GM03348 (cell line): ENCODE measurements at regions not wholly inside any gene's neighbourhood (a gene's known extent, or its start where the extent isn't known, plus 50 kb on each side); places are given as distances from the start of the nearest gene placed in this dataset.
"Not testable (repeated sequence)": the region's sequence is repeated elsewhere in the genome, so short reads cannot be mapped to it uniquely, and the experiment has no call there.

Experiments used
- DNase-seq: peaks from one replicate; pipeline ENCODE4 v3.0.0; 2012; ENCODE audit warnings: low spot score

GRCh38 chr11:37141707-37142106 lies 543.7 kb upstream of the RAG2 start:
- DNase-seq: no peak

- not testable (repeated sequence) for DNase-seq
Observed at GRCh38 chr11:37135606-37136005, 537.6 kb upstream of the RAG2 start.

- DNase-seq: no peak
Observed at GRCh38 chr11:37134637-37135036, 536.6 kb upstream of the RAG2 start.

GRCh38 chr11:37124384-37124783 lies 526.3 kb upstream of the RAG2 start:
- DNase-seq: no peak

GRCh38 chr11:37115963-37116362 lies 517.9 kb upstream of the RAG2 start:
- DNase-seq: no peak

GRCh38 chr11:37110385-37110784 lies 512.3 kb upstream of the RAG2 start:
- no peak for DNase-seq

GRCh38 chr11:37109286-37109585 lies 511.2 kb upstream of the RAG2 start:
- no peak for DNase-seq

GRCh38 chr11:37108436-37109285 lies 510.6 kb upstream of the RAG2 start:
- DNase-seq: no peak

GRCh38 chr11:37107831-37108230 lies 509.8 kb upstream of the RAG2 start:
- no peak for DNase-seq

GRCh38 chr11:37107415-37107814 lies 509.4 kb upstream of the RAG2 start:
- DNase-seq: no peak

GRCh38 chr11:37105427-37105826 lies 507.4 kb upstream of the RAG2 start:
- no peak for DNase-seq

- no peak for DNase-seq
Observed at GRCh38 chr11:37104380-37104779, 506.3 kb upstream of the RAG2 start.

GRCh38 chr11:37100008-37100407 lies 502.0 kb upstream of the RAG2 start:
- no peak for DNase-seq

GRCh38 chr11:37092487-37092886 lies 494.5 kb upstream of the RAG2 start:
- no peak for DNase-seq

- no peak for DNase-seq
Observed at GRCh38 chr11:37089439-37089838, 491.4 kb upstream of the RAG2 start.

- no peak for DNase-seq
Observed at GRCh38 chr11:37088573-37088910, 490.5 kb upstream of the RAG2 start.

GRCh38 chr11:37087650-37088572 lies 489.9 kb upstream of the RAG2 start:
- DNase-seq: no peak

- DNase-seq: no peak
Observed at GRCh38 chr11:37078521-37078920, 480.5 kb upstream of the RAG2 start.

GRCh38 chr11:37076866-37077265 lies 478.8 kb upstream of the RAG2 start:
- DNase-seq: no peak

- DNase-seq: no peak
Observed at GRCh38 chr11:37072538-37073055, 474.6 kb upstream of the RAG2 start.

- no peak for DNase-seq
Observed at GRCh38 chr11:37050311-37050710, 452.3 kb upstream of the RAG2 start.

- DNase-seq: no peak
Observed at GRCh38 chr11:37040921-37041320, 442.9 kb upstream of the RAG2 start.

GRCh38 chr11:37038911-37039310 lies 440.9 kb upstream of the RAG2 start:
- no peak for DNase-seq
